ENCODE measurements at regions not wholly inside any gene's neighbourhood (a gene's known extent, or its start where the extent isn't known, plus 50 kb on each side); places are given as distances from the start of the nearest gene placed in this dataset.

DNA sequence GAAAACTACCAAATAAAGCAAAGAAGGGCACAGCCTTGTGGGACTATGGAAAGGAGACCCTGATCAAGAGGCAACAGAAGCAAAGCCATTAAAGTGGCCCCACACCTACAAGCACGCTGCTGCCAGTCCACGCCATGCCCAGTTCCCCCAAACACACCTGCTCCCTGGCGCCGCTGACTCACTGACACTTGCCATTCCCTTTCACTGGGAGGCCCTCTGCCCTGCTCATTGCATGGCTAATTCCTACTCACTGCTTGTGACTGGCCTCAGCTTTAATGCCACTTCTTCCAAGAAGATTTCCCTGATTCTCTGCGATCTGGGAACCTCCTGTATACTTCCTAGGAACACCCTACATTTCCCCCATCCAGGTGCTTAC lies 71.2 kb upstream of the TAF1L start:
- H3K27ac ChIP-seq (ENCODE audit: low read length): no peak overlapping the region
- ChIA-PET POLR2A (no interaction called here), CTCF (no interaction called here)
- WGBS (ENCODE audit: insufficient coverage): 89% methylated on average over 4 of the region's 5 CpGs
- no peak for DNase-seq
- H3K9me3 ChIP-seq: no peaks in the 10 kb centered on the region
- Mint-ChIP-seq H3K27me3 (peaks cover 7 to 11% of the 10 kb centered on the region in 2 donors), H3K4me3 (no peak overlapping the region), H3K9me3 (peaks cover 0 to 4% (median 0%) of the 10 kb centered on the region in 3 donors), H3K27ac (no peak overlapping the region), H3K4me1 (no peaks in the 10 kb centered on the region), H3K36me3 (no peaks in the 10 kb centered on the region)
- ATAC-seq (replicated peaks in 1 of 4): no peak
- H3K4me3 ChIP-seq (ENCODE audit: control insufficient read depth in 1 of 2, extremely low read depth in 1 of 2, low read length in 1 of 2): no peak overlapping the region
- H3K27me3 ChIP-seq (replicated peaks in 1 of 2; ENCODE audit: control insufficient read depth in 2 of 2, extremely low read depth in 1 of 2, insufficient read depth in 2 of 2, low read length in 1 of 2): peaks cover 0 to 7% of the 10 kb centered on the region in 2 experiments
- no peaks in the 10 kb centered on the region for H3K36me3 ChIP-seq (ENCODE audit: control insufficient read depth in 2 of 2, extremely low read depth in 1 of 2, insufficient read depth in 1 of 2, low read length in 1 of 2)
- no peaks in the 10 kb centered on the region for H3K4me1 ChIP-seq (ENCODE audit: control insufficient read depth in 1 of 2, extremely low read depth in 1 of 2, insufficient read depth in 2 of 2, low read length in 2 of 2)

DNA sequence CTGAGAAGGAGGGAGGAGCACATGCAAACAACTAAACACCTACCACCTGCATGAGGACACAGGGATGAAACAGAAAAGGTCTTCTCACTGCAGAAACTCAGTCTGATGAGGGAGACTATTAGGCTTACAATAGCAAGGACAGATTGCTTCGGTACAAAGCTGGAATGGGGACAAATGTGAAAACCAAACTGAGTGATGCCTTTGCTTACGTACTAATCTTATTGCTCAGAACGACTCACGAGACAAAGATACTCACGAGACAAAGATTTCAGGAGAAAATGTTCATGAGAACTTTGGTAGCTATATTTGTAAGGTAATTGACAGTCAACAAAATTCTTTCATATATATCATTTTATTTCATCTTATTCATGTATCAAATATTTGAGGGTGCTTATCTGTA lies 71.9 kb upstream of the TAF1L start:
- H3K4me3 Mint-ChIP-seq: no peak overlapping the region
- peaks cover 0 to 4% (median 0%) of the 10 kb centered on the region in 3 donors for H3K9me3 Mint-ChIP-seq
- no peak overlapping the region for H3K27ac Mint-ChIP-seq
- CTCF ChIA-PET: no interaction called here
- Histone ChIP-seq H3K4me3 (ENCODE audit: control insufficient read depth in 1 of 2, extremely low read depth in 1 of 2, low read length in 1 of 2) (no peak overlapping the region), H3K4me1 (ENCODE audit: control insufficient read depth in 1 of 2, extremely low read depth in 1 of 2, insufficient read depth in 2 of 2, low read length in 2 of 2) (no peaks in the 10 kb centered on the region), H3K36me3 (ENCODE audit: control insufficient read depth in 2 of 2, extremely low read depth in 1 of 2, insufficient read depth in 1 of 2, low read length in 1 of 2) (no peaks in the 10 kb centered on the region), H3K27ac (ENCODE audit: low read length) (no peak overlapping the region), H3K9me3 (no peaks in the 10 kb centered on the region), H3K27me3 (replicated peaks in 1 of 2; ENCODE audit: control insufficient read depth in 2 of 2, extremely low read depth in 1 of 2, insufficient read depth in 2 of 2, low read length in 1 of 2) (peaks cover 0 to 7% of the 10 kb centered on the region in 2 experiments)
- H3K27me3 Mint-ChIP-seq: peaks cover 7 to 11% of the 10 kb centered on the region in 2 donors
- ATAC-seq (replicated peaks in 1 of 4) (no peak), DNase-seq (no peak)
- WGBS (ENCODE audit: insufficient coverage): 17% methylated on average over 1 of the region's 5 CpGs
- H3K4me1 Mint-ChIP-seq: no peaks in the 10 kb centered on the region
- no peaks in the 10 kb centered on the region for H3K36me3 Mint-ChIP-seq
- POLR2A ChIA-PET: no interaction called here

- H3K9me3 Mint-ChIP-seq: peaks cover 0 to 4% (median 0%) of the 10 kb centered on the region in 3 donors
- H3K27ac Mint-ChIP-seq: no peak overlapping the region
- H3K4me1 ChIP-seq (ENCODE audit: control insufficient read depth in 1 of 2, extremely low read depth in 1 of 2, insufficient read depth in 2 of 2, low read length in 2 of 2): no peaks in the 10 kb centered on the region
- no peaks in the 10 kb centered on the region for H3K4me1 Mint-ChIP-seq
- H3K27ac ChIP-seq (ENCODE audit: low read length): no peak overlapping the region
- ATAC-seq (replicated peaks in 1 of 4) (no peak), DNase-seq (no peak)
- no peaks in the 10 kb centered on the region for H3K36me3 ChIP-seq (ENCODE audit: control insufficient read depth in 2 of 2, extremely low read depth in 1 of 2, insufficient read depth in 1 of 2, low read length in 1 of 2)
- H3K4me3 Mint-ChIP-seq: no peak overlapping the region
- 100% methylated on average over 1 of the region's 3 CpGs for WGBS (ENCODE audit: insufficient coverage)
- H3K27me3 Mint-ChIP-seq: peaks cover 7 to 9% of the 10 kb centered on the region in 2 donors
- CTCF ChIA-PET: interaction anchor here in 1 of 2 donors (0.6 kb wide), 1 partner anchor 367 kb away, joined by 6 read pairs; no protein-coding TSS in a partner anchor
- POLR2A ChIA-PET: no interaction called here
- no peaks in the 10 kb centered on the region for H3K9me3 ChIP-seq
- H3K27me3 ChIP-seq (replicated peaks in 1 of 2; ENCODE audit: control insufficient read depth in 2 of 2, extremely low read depth in 1 of 2, insufficient read depth in 2 of 2, low read length in 1 of 2): peaks cover 0 to 2% of the 10 kb centered on the region in 2 experiments
- no peaks in the 10 kb centered on the region for H3K36me3 Mint-ChIP-seq
- no peak overlapping the region for H3K4me3 ChIP-seq (ENCODE audit: control insufficient read depth in 1 of 2, extremely low read depth in 1 of 2, low read length in 1 of 2)
Observed at GRCh38 chr9:32708480-32709150, 73.1 kb upstream of the TAF1L start.

GRCh38 chr9:32709871-32710270 lies 73.5 kb upstream of the TMEM215 start:
- peaks cover 0 to 2% of the 10 kb centered on the region in 2 experiments for H3K27me3 ChIP-seq (replicated peaks in 1 of 2; ENCODE audit: control insufficient read depth in 2 of 2, extremely low read depth in 1 of 2, insufficient read depth in 2 of 2, low read length in 1 of 2)
- Mint-ChIP-seq H3K36me3 (no peaks in the 10 kb centered on the region), H3K27me3 (peaks cover 7% of the 10 kb centered on the region in 2 donors), H3K27ac (no peak overlapping the region), H3K4me3 (no peak overlapping the region), H3K4me1 (no peaks in the 10 kb centered on the region), H3K9me3 (peaks cover 0 to 4% (median 0%) of the 10 kb centered on the region in 3 donors)
- no peak overlapping the region for H3K27ac ChIP-seq (ENCODE audit: low read length)
- no peaks in the 10 kb centered on the region for H3K4me1 ChIP-seq (ENCODE audit: control insufficient read depth in 1 of 2, extremely low read depth in 1 of 2, insufficient read depth in 2 of 2, low read length in 2 of 2)
- no peaks in the 10 kb centered on the region for H3K36me3 ChIP-seq (ENCODE audit: control insufficient read depth in 2 of 2, extremely low read depth in 1 of 2, insufficient read depth in 1 of 2, low read length in 1 of 2)
- ChIA-PET CTCF (no interaction called here), POLR2A (no interaction called here)
- H3K9me3 ChIP-seq: no peaks in the 10 kb centered on the region
- no peak overlapping the region for H3K4me3 ChIP-seq (ENCODE audit: control insufficient read depth in 1 of 2, extremely low read depth in 1 of 2, low read length in 1 of 2)
- no CpG with 5 or more reads among the region's 6 CpGs for WGBS (ENCODE audit: insufficient coverage)
- ATAC-seq (replicated peaks in 1 of 4) (no peak), DNase-seq (no peak)

GRCh38 chr9:32716425-32716824 lies 66.9 kb upstream of the TMEM215 start:
- H3K4me3 Mint-ChIP-seq: no peak overlapping the region

GRCh38 chr9:32716955-32717543 lies 66.3 kb upstream of the TMEM215 start:
- no peak overlapping the region for H3K27ac ChIP-seq (ENCODE audit: low read length)
- H3K27me3 Mint-ChIP-seq: peaks cover 1 to 9% of the 10 kb centered on the region in 2 donors
- no peaks in the 10 kb centered on the region for H3K9me3 ChIP-seq
- H3K36me3 Mint-ChIP-seq: no peaks in the 10 kb centered on the region
- H3K4me1 Mint-ChIP-seq: no peaks in the 10 kb centered on the region
- ChIA-PET CTCF (no interaction called here), POLR2A (no interaction called here)
- no peak overlapping the region for H3K27ac Mint-ChIP-seq
- no peak overlapping the region for H3K4me3 Mint-ChIP-seq
- ATAC-seq (replicated peaks in 1 of 4): no peak
- no peak for DNase-seq
- no peaks in the 10 kb centered on the region for H3K9me3 Mint-ChIP-seq
- no peaks in the 10 kb centered on the region for H3K4me1 ChIP-seq (ENCODE audit: control insufficient read depth in 1 of 2, extremely low read depth in 1 of 2, insufficient read depth in 2 of 2, low read length in 2 of 2)
- no peaks in the 10 kb centered on the region for H3K27me3 ChIP-seq (replicated peaks in 1 of 2; ENCODE audit: control insufficient read depth in 2 of 2, extremely low read depth in 1 of 2, insufficient read depth in 2 of 2, low read length in 1 of 2)
- no peak overlapping the region for H3K4me3 ChIP-seq (ENCODE audit: control insufficient read depth in 1 of 2, extremely low read depth in 1 of 2, low read length in 1 of 2)
- WGBS (ENCODE audit: insufficient coverage): 47% methylated on average over 2 of the region's 4 CpGs
- no peaks in the 10 kb centered on the region for H3K36me3 ChIP-seq (ENCODE audit: control insufficient read depth in 2 of 2, extremely low read depth in 1 of 2, insufficient read depth in 1 of 2, low read length in 1 of 2)

More at GRCh38 chr9:32716425-32716824, 66.9 kb upstream of the TMEM215 start:
- ChIA-PET CTCF (no interaction called here), POLR2A (no interaction called here)
- Mint-ChIP-seq H3K27me3 (peaks cover 1 to 9% of the 10 kb centered on the region in 2 donors), H3K4me1 (no peaks in the 10 kb centered on the region), H3K36me3 (no peaks in the 10 kb centered on the region), H3K27ac (no peak overlapping the region), H3K9me3 (no peaks in the 10 kb centered on the region)
- ATAC-seq (replicated peaks in 1 of 4) (no peak), DNase-seq (no peak)
- Histone ChIP-seq H3K27ac (ENCODE audit: low read length) (no peak overlapping the region), H3K4me3 (ENCODE audit: control insufficient read depth in 1 of 2, extremely low read depth in 1 of 2, low read length in 1 of 2) (no peak overlapping the region), H3K36me3 (ENCODE audit: control insufficient read depth in 2 of 2, extremely low read depth in 1 of 2, insufficient read depth in 1 of 2, low read length in 1 of 2) (no peaks in the 10 kb centered on the region), H3K9me3 (no peaks in the 10 kb centered on the region), H3K4me1 (ENCODE audit: control insufficient read depth in 1 of 2, extremely low read depth in 1 of 2, insufficient read depth in 2 of 2, low read length in 2 of 2) (no peaks in the 10 kb centered on the region), H3K27me3 (replicated peaks in 1 of 2; ENCODE audit: control insufficient read depth in 2 of 2, extremely low read depth in 1 of 2, insufficient read depth in 2 of 2, low read length in 1 of 2) (no peaks in the 10 kb centered on the region)
- no CpG with 5 or more reads among the region's 1 CpG for WGBS (ENCODE audit: insufficient coverage)

Data from T-cell (primary cell).